ENCODE measurements at regions not wholly inside any gene's neighbourhood (a gene's known extent, or its start where the extent isn't known, plus 50 kb on each side); places are given as distances from the start of the nearest gene placed in this dataset.

GRCh38 chr5:2999926-3000325 lies 248.4 kb upstream of the IRX2 start:
- no peak overlapping the region for H3K4me3 ChIP-seq (ENCODE audit: low read depth, low read length)
- no peaks in the 10 kb centered on the region for H3K36me3 ChIP-seq (replicated peaks)
- no peak overlapping the region for H3K27ac ChIP-seq
- DNase-seq = no peak
- H3K27me3 ChIP-seq (replicated peaks) = no peaks in the 10 kb centered on the region
- no peak for TF ChIP-seq CTCF (IDR thresholded peaks at IDR 0.05; ENCODE audit: low read depth, low read length, missing control alignments)
- in situ Hi-C loops (cut with HindIII; ENCODE audit: low pct_ligation_motif_present, low sequenced_read_pairs) = no loop called here

GRCh38 chr5:2998106-2998505 lies 246.6 kb upstream of the IRX2 start:
- Histone ChIP-seq H3K27me3 (replicated peaks) (no peaks in the 10 kb centered on the region), H3K27ac (no peak overlapping the region), H3K4me3 (ENCODE audit: low read depth, low read length) (no peak overlapping the region), H3K36me3 (replicated peaks) (no peaks in the 10 kb centered on the region)
- TF ChIP-seq CTCF (IDR thresholded peaks at IDR 0.05; ENCODE audit: low read depth, low read length, missing control alignments) = no peak
- no peak for DNase-seq
- in situ Hi-C loops (cut with HindIII; ENCODE audit: low pct_ligation_motif_present, low sequenced_read_pairs) = no loop called here

- no peak overlapping the region for H3K4me3 ChIP-seq (ENCODE audit: low read depth, low read length)
- no peaks in the 10 kb centered on the region for H3K27me3 ChIP-seq (replicated peaks)
- in situ Hi-C loops (cut with HindIII; ENCODE audit: low pct_ligation_motif_present, low sequenced_read_pairs) = no loop called here
- no peak overlapping the region for H3K27ac ChIP-seq
- no peak for DNase-seq
- no peak for TF ChIP-seq CTCF (IDR thresholded peaks at IDR 0.05; ENCODE audit: low read depth, low read length, missing control alignments)
- no peaks in the 10 kb centered on the region for H3K36me3 ChIP-seq (replicated peaks)
Measured at GRCh38 chr5:2997179-2997578, 245.7 kb upstream of the IRX2 start.

GRCh38 chr5:2996687-2997086 lies 245.2 kb upstream of the IRX2 start:
- Histone ChIP-seq H3K36me3 (replicated peaks) (no peaks in the 10 kb centered on the region), H3K27me3 (replicated peaks) (no peaks in the 10 kb centered on the region), H3K4me3 (ENCODE audit: low read depth, low read length) (no peak overlapping the region), H3K27ac (no peak overlapping the region)
- no peak for TF ChIP-seq CTCF (IDR thresholded peaks at IDR 0.05; ENCODE audit: low read depth, low read length, missing control alignments)
- in situ Hi-C loops (cut with HindIII; ENCODE audit: low pct_ligation_motif_present, low sequenced_read_pairs) = no loop called here
- DNase-seq = no peak

- Histone ChIP-seq H3K27me3 (replicated peaks) (no peaks in the 10 kb centered on the region), H3K4me3 (ENCODE audit: low read depth, low read length) (no peak overlapping the region), H3K36me3 (replicated peaks) (no peaks in the 10 kb centered on the region), H3K27ac (no peak overlapping the region)
- no peak for DNase-seq
- in situ Hi-C loops (cut with HindIII; ENCODE audit: low pct_ligation_motif_present, low sequenced_read_pairs) = no loop called here
- TF ChIP-seq CTCF (IDR thresholded peaks at IDR 0.05; ENCODE audit: low read depth, low read length, missing control alignments) = no peak
Measured at GRCh38 chr5:2996248-2996647, 244.8 kb upstream of the IRX2 start.

GRCh38 chr5:2995667-2996066 lies 244.2 kb upstream of the IRX2 start:
- H3K27me3 ChIP-seq (replicated peaks) = no peaks in the 10 kb centered on the region
- no peak for DNase-seq
- no peak overlapping the region for H3K4me3 ChIP-seq (ENCODE audit: low read depth, low read length)
- no peak for TF ChIP-seq CTCF (IDR thresholded peaks at IDR 0.05; ENCODE audit: low read depth, low read length, missing control alignments)
- in situ Hi-C loops (cut with HindIII; ENCODE audit: low pct_ligation_motif_present, low sequenced_read_pairs) = no loop called here
- no peaks in the 10 kb centered on the region for H3K36me3 ChIP-seq (replicated peaks)
- no peak overlapping the region for H3K27ac ChIP-seq
